Glutamatergic neuron (in vitro differentiated cells): ENCODE measurements at regions not wholly inside any gene's neighbourhood (a gene's known extent, or its start where the extent isn't known, plus 50 kb on each side); places are given as distances from the start of the nearest gene placed in this dataset.

Experiments used
- DNase-seq: peaks from one replicate; pipeline ENCODE4 v3.0.0; 2022
- H3K27ac Mint-ChIP-seq: one replicate; pipeline ENCODE4 v1.8.0; 2020; ENCODE audit warnings: mild to moderate bottlenecking, mixed read lengths, inconsistent platforms; ENCODE audit not compliant: unreplicated experiment
- H3K27me3 Mint-ChIP-seq: one replicate; pipeline ENCODE4 v1.8.0; 2020; ENCODE audit warnings: mild to moderate bottlenecking, moderate library complexity, mixed read lengths, inconsistent platforms; ENCODE audit not compliant: unreplicated experiment
- H3K36me3 Mint-ChIP-seq: one replicate; pipeline ENCODE4 v1.8.0; 2020; ENCODE audit warnings: mild to moderate bottlenecking, mixed read lengths, inconsistent platforms; ENCODE audit not compliant: unreplicated experiment
- H3K4me1 Mint-ChIP-seq: one replicate; pipeline ENCODE4 v1.8.0; 2020; ENCODE audit warnings: mild to moderate bottlenecking, low read depth, mixed read lengths, inconsistent platforms; ENCODE audit not compliant: unreplicated experiment
- H3K4me3 Mint-ChIP-seq: one replicate; pipeline ENCODE4 v1.8.0; 2020; ENCODE audit warnings: mild to moderate bottlenecking, mixed read lengths, inconsistent platforms; ENCODE audit not compliant: unreplicated experiment
- H3K9me3 Mint-ChIP-seq: one replicate; pipeline ENCODE4 v1.8.0; 2020; ENCODE audit warnings: mild to moderate bottlenecking, moderate library complexity, mixed read lengths, inconsistent platforms; ENCODE audit not compliant: unreplicated experiment
- TF ChIP-seq, protein P1 (sequence below): fragments of 200-600 bp; sonication (generic); IDR thresholded peaks from one replicate; pipeline ENCODE4 v1.5.0; 2021; ENCODE audit not compliant: partially characterized antibody, unreplicated experiment

DNA sequence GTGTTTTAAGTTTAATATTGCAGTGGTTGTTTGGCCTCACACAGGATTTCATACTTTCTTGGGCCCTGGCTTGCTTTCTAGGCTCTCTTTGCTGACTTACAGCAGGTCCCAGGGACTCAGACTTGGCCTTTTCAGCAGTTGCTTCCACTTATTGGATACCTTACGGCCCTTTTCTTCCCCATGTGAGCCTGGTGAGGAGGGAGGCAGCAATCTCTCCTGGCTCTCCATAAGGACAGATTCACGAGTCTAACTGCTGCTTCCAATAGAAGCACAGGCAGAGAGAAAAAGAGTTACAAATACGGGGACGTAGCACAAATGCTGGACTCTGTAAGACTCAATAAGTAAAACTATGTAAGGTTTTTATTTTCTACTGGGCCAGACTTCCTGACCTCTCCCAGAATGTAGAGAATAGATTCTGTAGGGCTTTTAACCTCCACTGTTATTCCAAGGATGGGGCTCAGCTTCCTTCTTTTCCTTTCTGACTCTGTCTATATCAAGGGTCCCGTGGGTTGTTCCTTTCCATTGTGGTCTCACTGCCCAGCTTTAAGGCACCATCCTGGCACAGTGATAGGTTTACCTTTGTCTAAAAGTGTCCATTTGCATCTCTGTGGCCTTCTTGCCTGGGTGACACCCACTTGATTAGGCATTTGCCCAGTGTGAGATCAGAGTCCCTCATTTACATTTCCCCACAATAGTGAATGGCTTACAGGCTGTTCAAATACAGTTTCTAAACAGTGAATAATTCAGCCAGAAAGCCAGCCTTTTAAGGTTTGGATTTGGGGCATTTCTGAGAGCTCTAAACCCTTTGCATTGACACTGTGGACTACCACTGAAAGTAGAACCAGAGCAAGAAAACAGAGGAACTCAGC is 92.8 kb downstream of the RASSF10 start:
- Mint-ChIP-seq H3K36me3 (no peaks in the 10 kb centered on the region), H3K4me1 (no peaks in the 10 kb centered on the region), H3K27ac (no peak overlapping the region), H3K4me3 (no peak overlapping the region), H3K27me3 (peaks cover 2% of the 10 kb centered on the region), H3K9me3 (no peaks in the 10 kb centered on the region)
- TF ChIP-seq, protein P1, sequence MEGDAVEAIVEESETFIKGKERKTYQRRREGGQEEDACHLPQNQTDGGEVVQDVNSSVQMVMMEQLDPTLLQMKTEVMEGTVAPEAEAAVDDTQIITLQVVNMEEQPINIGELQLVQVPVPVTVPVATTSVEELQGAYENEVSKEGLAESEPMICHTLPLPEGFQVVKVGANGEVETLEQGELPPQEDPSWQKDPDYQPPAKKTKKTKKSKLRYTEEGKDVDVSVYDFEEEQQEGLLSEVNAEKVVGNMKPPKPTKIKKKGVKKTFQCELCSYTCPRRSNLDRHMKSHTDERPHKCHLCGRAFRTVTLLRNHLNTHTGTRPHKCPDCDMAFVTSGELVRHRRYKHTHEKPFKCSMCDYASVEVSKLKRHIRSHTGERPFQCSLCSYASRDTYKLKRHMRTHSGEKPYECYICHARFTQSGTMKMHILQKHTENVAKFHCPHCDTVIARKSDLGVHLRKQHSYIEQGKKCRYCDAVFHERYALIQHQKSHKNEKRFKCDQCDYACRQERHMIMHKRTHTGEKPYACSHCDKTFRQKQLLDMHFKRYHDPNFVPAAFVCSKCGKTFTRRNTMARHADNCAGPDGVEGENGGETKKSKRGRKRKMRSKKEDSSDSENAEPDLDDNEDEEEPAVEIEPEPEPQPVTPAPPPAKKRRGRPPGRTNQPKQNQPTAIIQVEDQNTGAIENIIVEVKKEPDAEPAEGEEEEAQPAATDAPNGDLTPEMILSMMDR = no peak
- DNase-seq = no peak

DNA sequence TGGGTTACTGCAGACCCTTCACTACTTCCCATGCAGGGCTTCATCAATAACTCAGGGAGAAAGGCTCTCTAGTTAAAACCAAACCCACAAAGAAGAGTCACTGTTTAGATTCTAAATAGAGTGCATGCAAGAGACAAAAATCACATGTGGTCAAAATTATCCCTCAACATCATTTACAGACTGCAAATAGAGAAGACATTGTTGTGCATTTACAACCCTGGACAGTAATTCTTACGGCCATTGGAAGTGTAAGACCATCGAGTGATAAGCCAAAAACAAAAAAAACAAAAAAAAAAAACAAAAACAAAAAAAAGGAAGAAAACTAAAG is 93.4 kb downstream of the RASSF10 start:
- DNase-seq = no peak
- no peaks in the 10 kb centered on the region for H3K9me3 Mint-ChIP-seq
- H3K27me3 Mint-ChIP-seq = peaks cover 2% of the 10 kb centered on the region
- no peak overlapping the region for H3K27ac Mint-ChIP-seq
- no peaks in the 10 kb centered on the region for H3K36me3 Mint-ChIP-seq
- H3K4me1 Mint-ChIP-seq = no peaks in the 10 kb centered on the region
- H3K4me3 Mint-ChIP-seq = no peak overlapping the region
- TF ChIP-seq, protein P1 = no peak

DNA sequence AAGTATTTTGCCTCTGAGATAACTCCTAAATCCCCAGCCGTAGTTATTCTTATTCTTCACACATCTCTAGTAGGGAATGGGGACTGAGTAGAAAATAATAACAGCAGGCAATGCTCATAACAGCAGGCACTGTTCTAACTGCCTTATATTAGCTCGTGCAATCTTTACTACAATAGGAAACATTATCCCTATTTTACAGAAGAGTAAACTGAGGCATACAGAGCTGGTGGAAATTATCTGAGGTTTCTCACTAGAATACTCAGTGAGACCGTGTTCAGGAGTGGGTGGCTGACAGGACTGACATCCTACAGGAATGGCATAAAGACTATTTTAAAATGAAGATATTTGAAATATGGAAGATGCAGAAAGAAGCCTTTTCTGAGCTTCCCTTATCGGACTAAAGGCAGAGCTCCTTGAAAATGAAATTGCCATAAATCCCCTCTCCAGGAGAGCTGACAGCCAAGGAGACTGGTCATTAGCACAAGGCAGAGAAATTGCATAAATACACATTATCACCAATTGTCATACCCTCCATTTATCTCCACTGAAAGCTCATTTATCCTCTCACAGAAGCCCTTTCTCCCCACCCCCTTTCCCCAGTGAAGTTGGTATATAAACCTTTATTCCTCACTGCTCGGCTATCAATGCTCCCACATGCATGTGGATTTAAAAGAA is 93.9 kb downstream of the RASSF10 start:
- Mint-ChIP-seq H3K36me3 (no peaks in the 10 kb centered on the region), H3K4me1 (no peaks in the 10 kb centered on the region), H3K27me3 (peaks cover 2% of the 10 kb centered on the region), H3K9me3 (no peaks in the 10 kb centered on the region), H3K27ac (no peak overlapping the region), H3K4me3 (no peak overlapping the region)
- DNase-seq = no peak
- TF ChIP-seq, protein P1 = no peak

DNA sequence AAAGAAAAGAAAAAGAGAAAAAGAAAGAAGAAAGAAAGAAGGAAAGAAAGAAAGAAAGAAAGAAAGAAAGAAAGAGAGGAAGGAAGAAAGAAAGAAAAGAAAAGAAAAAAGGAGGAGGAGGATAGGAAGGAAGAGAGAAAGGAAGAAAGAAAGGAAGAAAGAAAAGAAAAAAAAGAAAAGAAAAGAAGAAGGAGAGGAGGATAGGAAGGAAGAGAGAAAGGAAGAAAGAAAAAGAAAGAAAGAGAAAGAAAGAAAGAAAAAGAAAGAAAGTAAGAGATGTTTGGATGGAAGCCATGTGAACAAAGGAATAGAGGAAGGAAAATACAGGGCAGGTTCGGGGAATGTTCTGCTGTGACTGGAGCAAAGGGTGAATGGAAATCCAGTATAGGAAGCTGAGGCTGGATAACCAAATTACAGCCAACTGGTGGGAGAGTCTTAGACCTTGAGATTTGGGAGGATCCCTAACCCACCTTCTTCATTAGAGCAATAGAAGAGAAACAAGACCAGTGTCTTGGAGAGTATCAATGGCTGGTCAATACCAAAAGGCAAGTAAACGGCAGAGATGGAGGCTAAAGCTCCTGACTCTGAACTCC is 94.9 kb downstream of the RASSF10 start:
- Mint-ChIP-seq H3K27me3 (peaks cover 2% of the 10 kb centered on the region), H3K9me3 (no peaks in the 10 kb centered on the region), H3K27ac (no peak overlapping the region), H3K36me3 (no peaks in the 10 kb centered on the region), H3K4me3 (no peak overlapping the region), H3K4me1 (no peaks in the 10 kb centered on the region)
- TF ChIP-seq, protein P1 = no peak
- no peak for DNase-seq
